Right lobe of liver (tissue), 6 donors: ENCODE measurements at regions not wholly inside any gene's neighbourhood (a gene's known extent, or its start where the extent isn't known, plus 50 kb on each side); places are given as distances from the start of the nearest gene placed in this dataset.

Experiments
- ATAC-seq, 4 donors: fragments of 200-7000 bp; cut with Tn5 transposase; one replicate each; pipeline ENCODE4 v1.9.1; 2020; ENCODE audit warnings: mild to moderate bottlenecking in 4 of 4, moderate library complexity in 4 of 4
- DNase-seq, 3 donors: peaks; one replicate each; pipeline ENCODE4 v3.0.0-alpha.2; 2020
- H3K27ac ChIP-seq, 3 donors: fragments of 200-600 bp; one replicate each; pipeline ENCODE4 v1.8.0; 2022
- H3K27me3 ChIP-seq, 2 donors: fragments of 200-600 bp; one replicate each; pipeline ENCODE4 v1.8.0; 2022
- H3K36me3 ChIP-seq, 4 donors: fragments of 200-600 bp; sonication (generic) in 1 of 4; one replicate each; pipeline versions ENCODE4 v1.5.1 to v1.8.0; 2017 to 2022; ENCODE audit warnings: control low read depth in 1 of 4
- H3K4me1 ChIP-seq, 4 donors: fragments of 200-600 bp; sonication (generic) in 1 of 4; one replicate each; pipeline versions ENCODE4 v1.5.1 to v1.8.0; 2017 to 2022; ENCODE audit warnings: control low read depth in 1 of 4
- H3K4me3 ChIP-seq, 3 donors: fragments of 200-600 bp; one replicate each; pipeline ENCODE4 v1.8.0; 2022
- H3K9me3 ChIP-seq, 4 donors: fragments of 200-600 bp; sonication (generic) in 1 of 4; one replicate each; pipeline versions ENCODE4 v1.5.1 to v1.8.0; 2017 to 2022; ENCODE audit warnings: control low read depth in 1 of 4
- CTCF ChIP-seq, 4 donors: fragments of 200-600 bp in 3 of 4; fragments of 450-650 bp in 1 of 4; IDR thresholded peaks; one replicate each; pipeline versions ENCODE4 v1.5.1 to v1.8.0; 2016 to 2022; ENCODE audit warnings: antibody characterized with exemption in 4 of 4, mild to moderate bottlenecking in 2 of 4
- POLR2A ChIP-seq: fragments of 450-650 bp; IDR thresholded peaks from one replicate; pipeline ENCODE4 v1.6.1; 2017; ENCODE audit warnings: antibody characterized with exemption, mild to moderate bottlenecking
- WGBS: methylation state at CpG from one replicate; pipeline ENCODE4 v1.1.6; 2018; ENCODE audit warnings: low coverage, low lambda C conversion rate; ENCODE audit not compliant: insufficient coverage; ENCODE audit errors: missing lambda C conversion rate; 5-methylcytosine and 5-hydroxymethylcytosine counted together
- intact Hi-C, 2 donors: fragments of 100-400 bp; cut with DNase I; formaldehyde crosslinking; loops; one replicate each; pipeline versions ENCODE4 v1.11.2 to v1.14.1; 2022
- donor health status: DM: no; HTN: yes; CAD: no.
- donor health status: DM: no; HTN: no; CAD: no.
- donor health status: DM: no; HTN: no; CAD: no.
- donor health status: DM: no; HTN: yes; CAD: no.
- donor health status: DM: no; HTN: yes; CAD: no.

DNA sequence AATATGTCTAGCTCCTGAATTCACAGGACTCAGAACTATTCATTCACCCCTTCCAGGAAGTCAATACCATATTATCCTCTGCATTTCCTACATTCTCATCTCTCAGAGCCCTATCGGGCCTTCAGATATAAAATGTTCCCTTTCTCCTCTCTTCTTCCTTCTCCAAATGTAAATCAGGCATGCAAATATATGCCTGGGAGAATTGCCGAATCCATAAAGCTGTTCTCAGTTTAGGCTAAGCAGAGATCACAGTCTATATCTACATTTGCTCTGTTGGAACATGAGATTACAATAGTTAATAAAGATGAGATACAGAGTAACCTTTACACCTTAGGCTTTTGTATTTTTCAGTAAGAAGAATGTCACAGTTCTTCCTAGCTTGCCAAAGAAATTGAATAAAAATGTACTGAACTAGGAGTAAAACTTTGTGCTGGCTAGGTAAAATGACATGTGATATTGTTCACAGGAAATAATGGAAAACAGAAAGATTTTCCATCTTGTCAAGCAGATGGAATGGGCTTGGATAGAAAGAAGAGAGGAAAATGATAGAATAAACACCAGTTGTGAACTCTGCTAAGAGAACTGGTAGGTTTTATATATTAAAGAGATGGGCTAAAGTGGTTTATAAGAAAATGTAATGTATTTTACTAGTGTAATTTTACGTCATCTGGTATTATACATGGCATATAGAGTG lies 161.5 kb downstream of the NRIP1 start:
- TF ChIP-seq CTCF (IDR thresholded peaks at IDR 0.05): no peak
- TF ChIP-seq POLR2A: no peak
- DNase-seq (no peak), ATAC-seq (no peak)
- no peaks in the 10 kb centered on the region for H3K4me1 ChIP-seq
- intact Hi-C loops: no loop called here
- WGBS: 87% methylated on average over 3 of the region's 3 CpGs
- H3K4me3 ChIP-seq: no peak overlapping the region
- no peaks in the 10 kb centered on the region for H3K36me3 ChIP-seq
- H3K9me3 ChIP-seq: no peaks in the 10 kb centered on the region
- H3K27ac ChIP-seq: no peak overlapping the region
- H3K27me3 ChIP-seq: no peaks in the 10 kb centered on the region

- TF ChIP-seq POLR2A: no peak
- no peak for TF ChIP-seq CTCF (IDR thresholded peaks at IDR 0.05)
- H3K36me3 ChIP-seq: no peaks in the 10 kb centered on the region
- no peaks in the 10 kb centered on the region for H3K27me3 ChIP-seq
- ATAC-seq (peak in 1 of 4 donors; percentile 14), DNase-seq (no peak)
- no peak overlapping the region for H3K4me3 ChIP-seq
- no peaks in the 10 kb centered on the region for H3K9me3 ChIP-seq
- no peaks in the 10 kb centered on the region for H3K4me1 ChIP-seq
- intact Hi-C loops: no loop called here
- H3K27ac ChIP-seq: no peak overlapping the region
- 86% methylated on average over 3 of the region's 3 CpGs for WGBS
Observed at GRCh38 chr21:14901482-14901958, 163.3 kb downstream of the NRIP1 start.

DNA sequence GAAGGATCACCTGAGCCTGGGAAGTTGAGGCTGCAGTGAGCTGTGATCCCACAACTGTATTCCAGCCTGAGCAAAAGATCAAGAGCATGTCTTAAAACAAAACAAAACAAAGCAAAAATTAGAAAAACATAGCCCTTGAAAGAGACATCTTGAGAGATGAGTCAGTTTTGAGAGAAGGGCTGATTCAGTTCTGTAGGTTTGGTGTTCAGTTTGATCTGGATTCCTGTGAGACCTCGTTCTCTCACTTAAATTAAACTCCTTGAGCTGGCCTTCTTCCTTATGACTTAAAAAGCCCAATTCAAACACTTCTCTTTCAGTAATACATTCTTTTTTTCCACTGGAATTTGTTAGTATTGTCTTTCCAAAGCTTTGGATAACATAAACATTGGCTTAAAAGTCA lies 164.2 kb downstream of the NRIP1 start:
- H3K27ac ChIP-seq: no peak overlapping the region
- ATAC-seq: no peak
- no peak overlapping the region for H3K4me3 ChIP-seq
- no peaks in the 10 kb centered on the region for H3K27me3 ChIP-seq
- intact Hi-C loops: no loop called here
- no peaks in the 10 kb centered on the region for H3K36me3 ChIP-seq
- no peak for TF ChIP-seq CTCF (IDR thresholded peaks at IDR 0.05)
- no peak for TF ChIP-seq POLR2A
- DNase-seq: no peak
- no peaks in the 10 kb centered on the region for H3K9me3 ChIP-seq
- no peaks in the 10 kb centered on the region for H3K4me1 ChIP-seq
- 80% methylated on average over 1 of the region's 1 CpG for WGBS

- no peaks in the 10 kb centered on the region for H3K4me1 ChIP-seq
- no peak overlapping the region for H3K4me3 ChIP-seq
- H3K9me3 ChIP-seq: no peaks in the 10 kb centered on the region
- no peaks in the 10 kb centered on the region for H3K27me3 ChIP-seq
- no peak overlapping the region for H3K27ac ChIP-seq
- DNase-seq: no peak
- intact Hi-C loops: no loop called here
- no peak for TF ChIP-seq POLR2A
- no peak for TF ChIP-seq CTCF (IDR thresholded peaks at IDR 0.05)
- ATAC-seq: no peak
- no peaks in the 10 kb centered on the region for H3K36me3 ChIP-seq
Observed at GRCh38 chr21:14900058-14900457, 164.7 kb downstream of the NRIP1 start.

- Histone ChIP-seq H3K4me3 (no peak overlapping the region), H3K9me3 (no peaks in the 10 kb centered on the region), H3K27me3 (no peaks in the 10 kb centered on the region), H3K27ac (no peak overlapping the region), H3K4me1 (no peaks in the 10 kb centered on the region), H3K36me3 (no peaks in the 10 kb centered on the region)
- TF ChIP-seq POLR2A (no peak), CTCF (IDR thresholded peaks at IDR 0.05) (no peak)
- intact Hi-C loops: no loop called here
- ATAC-seq (no peak), DNase-seq (no peak)
- 88% methylated on average over 2 of the region's 2 CpGs for WGBS
Observed at GRCh38 chr21:14895792-14896191, 169.0 kb downstream of the NRIP1 start.
